NK-92 treated with Interleukin-12 subunit alpha and Interleukin-12 subunit beta, amount 100 ng/mL, for 24 hours (cell line): ENCODE measurements at regions not wholly inside any gene's neighbourhood (a gene's known extent, or its start where the extent isn't known, plus 50 kb on each side); places are given as distances from the start of the nearest gene placed in this dataset.
"Not testable (repeated sequence)": the region's sequence is repeated elsewhere in the genome, so short reads cannot be mapped to it uniquely, and the experiment has no call there.

Source experiments
- DNase-seq: peaks from one replicate; lab custom pipeline; 2025; lab: John Stamatoyannopoulos, UW

GRCh38 chr16:21422824-21423223 is 144.7 kb upstream of the CRYM start:
- not testable (repeated sequence) for DNase-seq

- DNase-seq = not testable (repeated sequence)
Measured at GRCh38 chr16:21404699-21405098, 126.6 kb upstream of the CRYM start.

- not testable (repeated sequence) for DNase-seq
Measured at GRCh38 chr16:21397866-21398265, 119.8 kb upstream of the CRYM start.

GRCh38 chr16:21396545-21396944 is 118.5 kb upstream of the CRYM start:
- DNase-seq = not testable (repeated sequence)

- not testable (repeated sequence) for DNase-seq
Measured at GRCh38 chr16:21390634-21391033, 112.5 kb upstream of the CRYM start.

GRCh38 chr16:21389860-21390259 is 111.8 kb upstream of the CRYM start:
- not testable (repeated sequence) for DNase-seq

GRCh38 chr16:21387757-21388156 is 109.7 kb upstream of the CRYM start:
- not testable (repeated sequence) for DNase-seq

GRCh38 chr16:21386201-21386915 is 108.3 kb upstream of the CRYM start:
- DNase-seq = not testable (repeated sequence)

GRCh38 chr16:21383682-21384081 is 105.6 kb upstream of the CRYM start:
- not testable (repeated sequence) for DNase-seq

GRCh38 chr16:21379645-21380044 is 101.6 kb upstream of the CRYM start:
- not testable (repeated sequence) for DNase-seq

GRCh38 chr16:21376196-21376899 is 98.3 kb upstream of the CRYM start:
- DNase-seq = not testable (repeated sequence)

- DNase-seq = not testable (repeated sequence)
Measured at GRCh38 chr16:21375334-21375733, 97.2 kb upstream of the CRYM start.

GRCh38 chr16:21373454-21373853 is 95.4 kb upstream of the CRYM start:
- DNase-seq = not testable (repeated sequence)

- DNase-seq = not testable (repeated sequence)
Measured at GRCh38 chr16:21372862-21373261, 94.8 kb upstream of the CRYM start.

GRCh38 chr16:21372162-21372835 is 94.2 kb upstream of the CRYM start:
- DNase-seq = not testable (repeated sequence)

- not testable (repeated sequence) for DNase-seq
Measured at GRCh38 chr16:21370791-21371190, 92.7 kb upstream of the CRYM start.

- not testable (repeated sequence) for DNase-seq
Measured at GRCh38 chr16:21368973-21369942, 91.2 kb upstream of the CRYM start.

- DNase-seq = not testable (repeated sequence)
Measured at GRCh38 chr16:21367733-21368421, 89.8 kb upstream of the CRYM start.

- DNase-seq = not testable (repeated sequence)
Measured at GRCh38 chr16:21366998-21367397, 88.9 kb upstream of the CRYM start.

- not testable (repeated sequence) for DNase-seq
Measured at GRCh38 chr16:21365541-21365940, 87.5 kb upstream of the CRYM start.
